ENCODE measurements at regions not wholly inside any gene's neighbourhood (a gene's known extent, or its start where the extent isn't known, plus 50 kb on each side); places are given as distances from the start of the nearest gene placed in this dataset.
"Not testable (repeated sequence)": the region's sequence is repeated elsewhere in the genome, so short reads cannot be mapped to it uniquely, and the experiment has no call there.

- no peak for DNase-seq
Measured at GRCh38 chr15:62653122-62653521, 389.4 kb upstream of the TPM1 start.

- DNase-seq = no peak
Measured at GRCh38 chr15:62656071-62656470, 386.5 kb upstream of the TPM1 start.

DNA sequence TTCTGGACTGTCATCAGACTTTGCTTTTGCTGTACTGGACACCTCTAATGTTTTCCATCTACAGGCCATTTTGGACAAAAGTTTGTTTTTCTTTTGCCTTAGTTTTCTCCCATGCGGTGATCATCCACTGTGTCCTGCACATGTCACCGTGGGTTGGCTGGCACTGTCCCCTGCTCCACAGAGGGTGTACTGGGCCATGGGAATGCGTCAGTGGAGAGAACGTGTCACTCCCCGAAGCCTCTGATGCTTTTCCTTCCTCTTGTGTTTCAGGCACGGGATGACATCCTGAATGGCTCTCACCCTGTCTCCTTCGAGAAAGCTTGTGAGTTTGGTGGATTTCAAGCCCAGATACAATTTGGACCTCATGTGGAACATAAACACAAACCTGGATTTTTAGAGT is 385.0 kb upstream of the TPM1 start:
- DNase-seq = not testable (repeated sequence)

GRCh38 chr15:62658498-62658897 is 384.0 kb upstream of the TPM1 start:
- DNase-seq = no peak

- no peak for DNase-seq
Measured at GRCh38 chr15:62663547-62663946, 379.0 kb upstream of the TPM1 start.

DNA sequence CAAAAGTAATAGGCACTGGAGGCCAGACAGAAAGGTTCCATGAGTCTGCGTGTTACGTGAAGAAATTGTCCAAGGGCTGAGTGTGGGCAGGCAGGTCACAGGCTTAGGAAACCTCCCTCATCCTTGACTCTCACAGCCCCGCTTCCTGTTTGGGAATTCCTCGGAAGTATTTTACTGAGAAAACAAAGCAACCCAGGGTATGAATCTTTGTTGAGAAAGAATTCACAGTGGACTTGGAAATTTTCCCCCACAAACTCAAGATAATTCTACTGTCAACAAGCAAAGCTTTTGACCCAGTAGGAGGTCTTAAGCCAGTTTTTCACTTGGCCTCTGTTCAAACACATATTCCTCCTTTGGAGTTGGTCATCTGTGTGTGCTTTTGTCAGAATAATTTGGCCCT is 377.1 kb upstream of the TPM1 start:
- DNase-seq = no peak

- DNase-seq = no peak
Measured at GRCh38 chr15:62666046-62666445, 376.5 kb upstream of the TPM1 start.

DNA sequence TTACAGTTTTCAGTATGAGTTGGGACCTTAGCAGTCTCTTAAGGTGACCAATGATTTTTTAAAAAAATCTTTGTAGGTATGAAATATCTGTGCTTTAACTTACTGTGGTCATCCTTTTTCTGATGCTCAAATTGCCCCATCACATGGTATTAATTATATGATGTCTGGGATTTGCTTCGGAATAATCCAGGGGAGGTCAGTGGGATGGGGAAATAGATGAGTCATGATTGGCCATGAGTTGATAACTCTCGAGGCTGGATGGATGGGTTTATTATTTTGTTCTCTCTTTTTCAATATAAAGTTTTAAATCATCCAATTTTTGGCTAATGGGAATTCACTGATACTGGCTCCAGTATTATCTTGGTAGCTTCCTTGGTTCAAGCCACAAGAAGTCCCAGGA is 370.3 kb upstream of the TPM1 start:
- DNase-seq = no peak

- no peak for DNase-seq
Measured at GRCh38 chr15:62676891-62677290, 365.7 kb upstream of the TPM1 start.

DNA sequence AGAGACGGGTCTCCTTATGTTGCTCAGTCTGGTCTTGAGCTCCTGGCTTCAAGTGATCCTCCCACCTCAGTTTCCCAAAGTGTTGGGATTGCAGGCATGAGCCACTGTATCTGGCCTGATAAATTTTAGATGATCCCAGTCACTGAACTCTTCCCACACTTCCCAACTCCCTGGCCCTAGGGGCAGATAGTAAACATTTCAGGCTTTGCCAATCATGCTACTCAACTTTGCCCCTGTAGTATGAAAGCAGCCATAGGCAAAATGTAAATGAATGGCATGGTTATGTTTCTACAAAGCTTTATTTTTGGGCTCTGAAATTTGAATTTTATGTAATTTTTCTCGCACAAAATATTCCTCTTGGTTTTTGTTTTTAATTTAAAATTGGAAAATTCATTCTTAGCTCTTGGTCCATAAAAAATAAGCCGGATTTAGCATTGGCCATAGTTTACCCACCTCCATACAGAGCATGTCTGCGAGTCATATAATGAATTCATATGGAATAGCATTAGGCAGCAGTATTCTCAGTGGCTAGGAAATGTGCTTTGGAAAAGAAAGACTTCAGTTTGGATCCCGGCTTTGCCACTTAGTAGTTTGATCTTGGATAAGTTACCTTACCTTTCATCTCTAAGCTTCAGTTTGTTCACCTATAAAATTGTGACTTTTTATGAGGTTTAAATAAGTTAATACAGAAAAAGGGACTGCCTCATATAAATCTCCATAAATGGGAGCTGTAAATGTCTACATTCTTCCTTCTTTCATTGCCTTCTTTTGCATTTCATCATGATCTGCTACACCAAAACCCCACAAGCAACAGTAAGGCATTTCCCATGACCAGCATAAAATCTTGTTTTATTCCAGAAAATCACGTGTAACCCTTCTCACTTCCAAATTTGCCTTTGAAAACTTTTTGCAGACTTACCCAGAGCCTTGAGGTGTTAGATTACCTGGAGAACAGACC is 360.3 kb upstream of the TPM1 start:
- DNase-seq = no peak

- DNase-seq = not testable (repeated sequence)
Measured at GRCh38 chr15:62683192-62683591, 359.4 kb upstream of the TPM1 start.

- DNase-seq = no peak
Measured at GRCh38 chr15:62684123-62684808, 358.3 kb upstream of the TPM1 start.

DNA sequence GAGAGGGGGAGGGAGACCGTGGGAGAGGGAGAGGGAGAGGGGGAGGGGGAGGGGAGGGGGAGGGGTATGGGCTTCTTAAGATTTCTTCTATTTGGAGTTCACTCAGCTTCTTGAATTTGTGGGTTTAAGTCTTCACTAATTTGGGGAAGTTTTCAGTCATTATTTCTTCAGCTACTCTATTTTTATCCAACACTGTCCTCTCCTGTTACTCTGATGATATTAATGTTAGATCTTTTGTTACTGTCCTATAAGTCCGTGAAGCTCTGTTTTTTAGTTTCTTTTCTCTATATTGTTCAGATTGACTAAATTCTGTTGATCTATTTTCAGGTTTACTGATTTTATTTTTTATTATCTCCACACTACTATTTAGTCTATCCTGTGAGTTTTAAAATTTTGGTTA is 351.5 kb upstream of the TPM1 start:
- DNase-seq = no peak

GRCh38 chr15:62697636-62698035 is 344.9 kb upstream of the TPM1 start:
- DNase-seq = no peak

- no peak for DNase-seq
Measured at GRCh38 chr15:62698646-62699045, 343.9 kb upstream of the TPM1 start.

GRCh38 chr15:62706317-62706716 is 336.2 kb upstream of the TPM1 start:
- DNase-seq = no peak

DNA sequence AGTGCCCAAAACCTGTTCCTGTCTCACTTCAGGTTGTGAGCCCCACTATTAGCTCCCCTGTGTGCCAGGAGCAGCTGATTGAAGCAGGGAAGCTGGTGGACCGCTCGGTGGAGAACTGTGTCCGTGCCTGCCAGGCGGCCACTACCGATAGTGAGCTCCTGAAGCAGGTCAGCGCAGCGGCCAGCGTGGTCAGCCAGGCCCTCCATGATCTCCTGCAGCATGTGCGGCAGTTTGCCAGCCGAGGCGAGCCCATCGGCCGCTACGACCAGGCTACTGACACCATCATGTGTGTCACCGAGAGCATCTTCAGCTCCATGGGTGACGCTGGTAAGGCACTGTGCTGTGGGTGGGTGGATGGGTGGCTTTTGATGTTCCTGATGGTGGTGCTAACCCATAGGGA is 334.1 kb upstream of the TPM1 start:
- DNase-seq = no peak

DNA sequence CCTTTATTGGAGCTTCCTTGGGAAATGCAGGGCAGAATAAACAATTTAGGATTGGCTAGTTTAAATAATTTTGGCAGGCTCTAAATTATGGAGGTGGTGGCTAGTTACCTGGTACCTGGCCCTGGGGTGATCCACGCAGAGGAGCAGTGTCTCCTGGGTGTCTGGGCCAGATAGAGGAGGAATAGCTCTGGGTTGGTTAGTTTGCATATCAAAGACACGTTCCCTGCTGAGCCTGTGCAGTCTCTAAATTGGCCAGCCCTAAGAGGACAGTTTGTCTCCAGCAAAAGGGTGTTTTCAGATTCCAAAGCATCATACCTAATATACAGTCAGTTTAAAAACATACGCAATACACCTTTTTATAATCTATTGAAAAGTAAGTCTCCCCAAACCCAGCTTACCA is 333.3 kb upstream of the TPM1 start:
- DNase-seq = no peak

DNA sequence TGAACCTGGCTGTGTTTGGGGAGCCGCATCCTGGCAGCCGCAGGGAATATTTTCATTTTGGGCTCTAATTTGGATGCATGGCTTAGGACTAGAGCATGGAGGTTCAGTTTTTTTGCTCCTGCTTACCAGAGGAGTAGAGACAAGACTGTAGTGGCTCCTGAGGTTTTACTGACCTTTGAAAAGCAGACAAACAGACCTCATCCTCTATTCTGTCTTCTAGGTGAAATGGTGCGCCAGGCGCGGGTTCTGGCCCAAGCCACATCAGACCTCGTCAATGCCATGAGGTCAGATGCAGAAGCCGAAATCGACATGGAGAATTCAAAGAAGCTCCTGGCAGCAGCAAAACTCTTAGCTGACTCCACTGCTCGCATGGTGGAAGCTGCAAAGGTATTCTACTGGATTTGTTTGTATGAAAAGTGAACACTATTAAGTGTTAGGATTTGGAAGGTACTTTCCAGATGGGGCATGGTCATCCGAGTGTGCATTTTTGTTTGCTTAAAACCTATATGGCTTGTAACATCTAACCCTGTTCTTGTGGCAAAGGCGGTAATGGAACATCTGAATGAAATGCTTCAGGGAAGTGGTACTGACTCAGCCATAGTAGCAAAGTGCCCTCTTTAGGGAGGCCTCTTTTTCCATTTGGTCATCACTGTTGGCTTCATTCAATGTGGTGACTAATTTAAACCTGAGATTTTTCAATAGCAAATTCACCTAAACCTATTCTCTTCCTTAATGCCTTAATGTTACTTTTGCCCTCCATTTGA is 330.7 kb upstream of the TPM1 start:
- DNase-seq = no peak

- DNase-seq = no peak
Measured at GRCh38 chr15:62712455-62712839, 330.1 kb upstream of the TPM1 start.

DNA sequence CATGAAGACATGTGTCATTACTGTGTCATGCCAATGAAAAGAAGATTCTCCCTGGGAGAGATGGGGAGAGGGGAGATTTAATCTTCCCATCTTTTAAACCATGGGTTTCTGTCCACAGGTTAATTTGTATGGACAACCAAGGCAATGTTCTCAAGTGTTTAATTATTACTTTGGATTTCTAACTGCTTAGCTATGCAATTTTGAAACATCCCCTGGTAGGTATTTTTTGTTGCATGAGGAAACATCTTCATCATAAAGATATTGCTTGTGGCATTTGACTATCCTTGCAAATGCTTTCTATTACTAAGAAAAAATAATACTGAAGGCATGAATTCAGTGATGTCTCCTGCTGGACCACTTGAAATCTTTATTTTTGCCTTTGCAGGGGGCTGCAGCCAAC is 326.6 kb upstream of the TPM1 start:
- DNase-seq = no peak

GRCh38 chr15:62717496-62717895 is 325.1 kb upstream of the TPM1 start:
- no peak for DNase-seq

- DNase-seq = no peak
Measured at GRCh38 chr15:62719316-62719715, 323.2 kb upstream of the TPM1 start.

DNA sequence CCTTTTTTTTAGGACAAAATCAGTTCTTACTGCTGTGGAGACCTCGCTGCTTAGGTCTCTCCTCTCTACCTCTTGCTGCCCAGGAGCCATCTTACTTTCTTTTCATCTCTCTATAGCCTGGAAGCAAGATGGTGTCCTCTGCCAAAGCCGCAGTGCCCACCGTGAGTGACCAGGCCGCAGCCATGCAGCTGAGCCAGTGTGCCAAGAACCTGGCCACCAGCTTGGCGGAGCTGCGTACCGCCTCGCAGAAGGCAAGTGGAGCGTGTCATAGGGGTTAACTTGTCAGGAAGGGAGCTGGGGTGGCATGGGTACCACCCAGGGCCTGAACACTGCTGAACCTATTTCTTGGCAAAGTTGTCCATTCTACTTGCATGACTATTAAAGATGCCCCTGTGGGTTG is 320.3 kb upstream of the TPM1 start:
- no peak for DNase-seq

Data from NCI-H1930 (cell line).